ENCODE measurements at regions not wholly inside any gene's neighbourhood (a gene's known extent, or its start where the extent isn't known, plus 50 kb on each side); places are given as distances from the start of the nearest gene placed in this dataset.

DNA sequence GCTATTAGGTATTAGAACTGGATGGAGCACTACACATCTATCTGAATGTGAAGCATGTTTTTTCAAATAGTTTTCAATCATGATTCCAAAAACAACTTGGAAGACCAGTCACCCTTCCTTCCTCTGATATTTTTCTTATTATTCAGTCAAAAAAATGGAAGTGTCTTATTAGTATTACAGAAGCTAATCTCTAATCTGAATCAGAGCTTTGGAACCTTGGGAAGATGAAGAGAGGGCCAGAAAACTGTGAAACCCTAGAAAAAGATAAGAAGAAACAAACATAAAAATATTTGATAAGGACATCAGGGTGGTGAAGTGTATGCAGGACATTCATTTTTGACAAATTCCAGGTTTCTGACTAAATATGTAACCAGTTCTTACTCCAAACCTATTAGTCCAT lies 166.3 kb upstream of the PRSS16 start:
- Histone ChIP-seq H3K4me3 (replicated peaks in 1 of 3; ENCODE audit: low read depth in 2 of 3, low read length in 3 of 3) (no peak overlapping the region), H3K27me3 (ENCODE audit: control insufficient read depth in 2 of 2, insufficient read depth in 2 of 2, low read length in 2 of 2) (peaks cover 20 to 31% of the 10 kb centered on the region in 2 donors), H3K36me3 (replicated peaks in 1 of 2; ENCODE audit: control insufficient read depth in 1 of 2, insufficient read depth in 2 of 2, low read length in 2 of 2) (no peaks in the 10 kb centered on the region), H3K9ac (ENCODE audit: insufficient read depth, low read length, poor library complexity, severe bottlenecking) (no peak overlapping the region), H3K79me2 (ENCODE audit: insufficient read depth, low read length) (no peaks in the 10 kb centered on the region), H3K4me2 (replicated peaks; ENCODE audit: extremely low read depth, low read length, poor library complexity, severe bottlenecking) (no peak overlapping the region), H3K9me3 (replicated peaks in 1 of 2; ENCODE audit: control insufficient read depth in 1 of 2, insufficient read depth in 1 of 2, low read length in 2 of 2) (no peaks in the 10 kb centered on the region), H3K27ac (ENCODE audit: low read depth in 1 of 2, low read length in 2 of 2) (no peak overlapping the region), H3K4me1 (ENCODE audit: control insufficient read depth in 1 of 2, insufficient read depth in 2 of 2, low read length in 2 of 2) (peaks cover 0 to 6% of the 10 kb centered on the region in 2 donors), H2AFZ (ENCODE audit: insufficient read depth, low read depth, low read length, poor library complexity, severe bottlenecking) (no peak overlapping the region), H4K20me1 (ENCODE audit: insufficient read depth, low read length) (no peaks in the 10 kb centered on the region)
- Mint-ChIP-seq H3K36me3 (no peaks in the 10 kb centered on the region), H3K4me1 (peaks cover 12% of the 10 kb centered on the region), H3K27me3 (ENCODE audit: low read depth in 3 of 3) (peaks cover 23 to 32% (median 23%) of the 10 kb centered on the region in 3 donors), H3K27ac (no peak overlapping the region), H3K9me3 (no peaks in the 10 kb centered on the region), H3K4me3 (no peak overlapping the region)
- no peak for DNase-seq
- intact Hi-C loops (cut with micrococcal nuclease) = no loop called here
- TF ChIP-seq CTCF (IDR thresholded peaks at IDR 0.05) = no peak

- no peak overlapping the region for H3K4me2 ChIP-seq (replicated peaks; ENCODE audit: extremely low read depth, low read length, poor library complexity, severe bottlenecking)
- no peaks in the 10 kb centered on the region for H3K9me3 ChIP-seq (replicated peaks in 1 of 2; ENCODE audit: control insufficient read depth in 1 of 2, insufficient read depth in 1 of 2, low read length in 2 of 2)
- Mint-ChIP-seq H3K27ac (no peak overlapping the region), H3K36me3 (no peaks in the 10 kb centered on the region), H3K9me3 (no peaks in the 10 kb centered on the region), H3K4me3 (no peak overlapping the region), H3K27me3 (ENCODE audit: low read depth in 3 of 3) (peaks cover 20 to 27% (median 20%) of the 10 kb centered on the region in 3 donors), H3K4me1 (peaks cover 12% of the 10 kb centered on the region)
- DNase-seq = no peak
- no peak overlapping the region for H3K27ac ChIP-seq (ENCODE audit: low read depth in 1 of 2, low read length in 2 of 2)
- no peak overlapping the region for H3K4me3 ChIP-seq (replicated peaks in 1 of 3; ENCODE audit: low read depth in 2 of 3, low read length in 3 of 3)
- no peak overlapping the region for H3K9ac ChIP-seq (ENCODE audit: insufficient read depth, low read length, poor library complexity, severe bottlenecking)
- no peaks in the 10 kb centered on the region for H3K79me2 ChIP-seq (ENCODE audit: insufficient read depth, low read length)
- H3K36me3 ChIP-seq (replicated peaks in 1 of 2; ENCODE audit: control insufficient read depth in 1 of 2, insufficient read depth in 2 of 2, low read length in 2 of 2) = no peaks in the 10 kb centered on the region
- no peak for TF ChIP-seq CTCF (IDR thresholded peaks at IDR 0.05)
- peaks cover 22 to 32% of the 10 kb centered on the region in 2 donors for H3K27me3 ChIP-seq (ENCODE audit: control insufficient read depth in 2 of 2, insufficient read depth in 2 of 2, low read length in 2 of 2)
- no peak overlapping the region for H2AFZ ChIP-seq (ENCODE audit: insufficient read depth, low read depth, low read length, poor library complexity, severe bottlenecking)
- intact Hi-C loops (cut with micrococcal nuclease) = no loop called here
- H3K4me1 ChIP-seq (ENCODE audit: control insufficient read depth in 1 of 2, insufficient read depth in 2 of 2, low read length in 2 of 2) = peaks cover 0 to 6% of the 10 kb centered on the region in 2 donors
- H4K20me1 ChIP-seq (ENCODE audit: insufficient read depth, low read length) = no peaks in the 10 kb centered on the region
- 100% methylated on average over 1 of the region's 2 CpGs for WGBS (ENCODE audit: insufficient coverage)
Measured at GRCh38 chr6:27081931-27082330, 165.6 kb upstream of the PRSS16 start.
